Natural killer cell (primary cell): ENCODE measurements at regions not wholly inside any gene's neighbourhood (a gene's known extent, or its start where the extent isn't known, plus 50 kb on each side); places are given as distances from the start of the nearest gene placed in this dataset.

ENCODE experiments used
- ATAC-seq, 3 donors: fragments of 150-1000 bp in 2 of 3; fragments of 200-7000 bp in 1 of 3; cut with Tn5 transposase; 1 replicate in 1 of 3; 2 replicates in 2 of 3; pipeline ENCODE4 v1.10.0; 2021; ENCODE audit warnings: mild to moderate bottlenecking in 2 of 3, moderate library complexity in 2 of 3
- DNase-seq, 2 donors: peaks; one replicate each; pipeline versions ENCODE4 v3.0.0 to v3.0.0-alpha.2; 2013 to 2021; ENCODE audit warnings: mixed read lengths in 1 of 2
- H3K27ac ChIP-seq: one replicate; pipeline ENCODE4 v1.5.1; 2013; ENCODE audit warnings: mild to moderate bottlenecking, low read length
- H3K27me3 ChIP-seq: one replicate; pipeline ENCODE4 v1.6.1; 2013; ENCODE audit warnings: low read length; ENCODE audit not compliant: control insufficient read depth, insufficient read depth
- H3K36me3 ChIP-seq: one replicate; pipeline ENCODE4 v1.6.1; 2013; ENCODE audit warnings: low read length; ENCODE audit not compliant: control insufficient read depth, insufficient read depth
- H3K4me1 ChIP-seq: one replicate; pipeline ENCODE4 v1.6.1; 2013; ENCODE audit warnings: low read length; ENCODE audit not compliant: control insufficient read depth, insufficient read depth
- H3K4me3 ChIP-seq: one replicate; pipeline ENCODE4 v1.5.1; 2013; ENCODE audit warnings: low read length
- H3K9me3 ChIP-seq: one replicate; pipeline ENCODE4 v1.6.1; 2013; ENCODE audit warnings: low read length; ENCODE audit not compliant: control insufficient read depth, insufficient read depth
- H3K27ac Mint-ChIP-seq, 2 donors: one replicate each; pipeline ENCODE4 v1.8.0; 2022; ENCODE audit warnings: mild to moderate bottlenecking in 2 of 2, mixed read lengths in 2 of 2, moderate library complexity in 1 of 2
- H3K27me3 Mint-ChIP-seq, 2 donors: one replicate each; pipeline ENCODE4 v1.8.0; 2022; ENCODE audit warnings: low read depth in 2 of 2, mixed read lengths in 2 of 2
- H3K36me3 Mint-ChIP-seq: one replicate; pipeline ENCODE4 v1.8.0; 2022; ENCODE audit warnings: mixed read lengths
- H3K4me1 Mint-ChIP-seq, 2 donors: one replicate each; pipeline ENCODE4 v1.8.0; 2022; ENCODE audit warnings: mixed read lengths in 2 of 2
- H3K4me3 Mint-ChIP-seq: one replicate; pipeline ENCODE4 v1.8.0; 2022; ENCODE audit warnings: mild to moderate bottlenecking, moderate library complexity, mixed read lengths
- H3K9me3 Mint-ChIP-seq, 2 donors: one replicate each; pipeline ENCODE4 v1.8.0; 2022; ENCODE audit warnings: mixed read lengths in 2 of 2
- CTCF ChIP-seq: fragments of 200-600 bp; IDR thresholded peaks from one replicate; pipeline ENCODE4 v1.8.0; 2022; ENCODE audit warnings: antibody characterized with exemption
- WGBS: methylation state at CpG from one replicate; pipeline ENCODE4 v1.1.7; 2013; ENCODE audit warnings: missing lambda C conversion rate; ENCODE audit not compliant: insufficient coverage; 5-methylcytosine and 5-hydroxymethylcytosine counted together
- intact Hi-C: fragments of 100-400 bp; cut with micrococcal nuclease; formaldehyde crosslinking; loops from one replicate; pipeline ENCODE4 v1.14.2; 2022

DNA sequence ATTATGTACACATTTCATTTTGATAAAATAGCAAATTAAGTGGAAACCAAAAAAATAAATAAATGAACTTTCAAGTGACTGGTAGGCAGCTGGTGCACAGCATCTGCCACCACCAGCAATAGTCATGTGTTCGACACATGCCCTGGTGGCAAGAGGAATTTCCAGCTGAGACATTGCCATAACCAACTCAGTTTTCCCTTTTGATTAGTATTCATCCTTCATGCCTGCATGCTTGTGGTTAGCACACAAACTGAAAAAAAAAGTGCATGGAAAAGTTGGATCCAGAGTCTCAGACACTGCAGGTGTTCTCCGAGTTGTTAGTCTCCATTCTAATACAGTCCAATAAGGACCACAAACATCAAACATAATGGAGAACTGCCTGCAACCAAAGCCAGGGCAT lies 156.0 kb upstream of the SOX4 start:
- WGBS: 91% methylated on average over 2 of the region's 2 CpGs
- no peak overlapping the region for H3K27ac ChIP-seq
- H3K9me3 Mint-ChIP-seq: peaks cover 0 to 2% of the 10 kb centered on the region in 2 donors
- TF ChIP-seq CTCF: no peak
- no peak for ATAC-seq
- no peaks in the 10 kb centered on the region for H3K36me3 ChIP-seq
- intact Hi-C loops: no loop called here
- DNase-seq: no peak
- H3K4me3 Mint-ChIP-seq: peak overlapping the region; percentile 64
- no peaks in the 10 kb centered on the region for H3K27me3 Mint-ChIP-seq
- peaks cover 23 to 26% of the 10 kb centered on the region in 2 donors for H3K4me1 Mint-ChIP-seq
- no peaks in the 10 kb centered on the region for H3K9me3 ChIP-seq
- H3K36me3 Mint-ChIP-seq: no peaks in the 10 kb centered on the region
- no peak overlapping the region for H3K4me3 ChIP-seq
- no peaks in the 10 kb centered on the region for H3K27me3 ChIP-seq
- H3K4me1 ChIP-seq: peaks cover 9% of the 10 kb centered on the region
- peak overlapping the region; percentile 78 to 87 for H3K27ac Mint-ChIP-seq

GRCh38 chr6:21438237-21438985 lies 155.1 kb upstream of the SOX4 start:
- no peak for TF ChIP-seq CTCF
- no peaks in the 10 kb centered on the region for H3K27me3 ChIP-seq
- Mint-ChIP-seq H3K27me3 (no peaks in the 10 kb centered on the region), H3K4me3 (peak overlapping the region; percentile 64), H3K9me3 (peaks cover 0 to 2% of the 10 kb centered on the region in 2 donors), H3K4me1 (peaks cover 23 to 26% of the 10 kb centered on the region in 2 donors), H3K36me3 (no peaks in the 10 kb centered on the region), H3K27ac (peak overlapping the region; percentile 78 to 87)
- H3K4me1 ChIP-seq: peaks cover 9% of the 10 kb centered on the region
- no peak overlapping the region for H3K4me3 ChIP-seq
- DNase-seq (peak in 1 of 2 donors; percentile 32), ATAC-seq (peak; percentile 72 to 77 (median 75))
- H3K36me3 ChIP-seq: no peaks in the 10 kb centered on the region
- 28% methylated on average over 10 of the region's 10 CpGs for WGBS
- H3K9me3 ChIP-seq: no peaks in the 10 kb centered on the region
- intact Hi-C loops: no loop called here
- peak overlapping the region; percentile 55 for H3K27ac ChIP-seq

DNA sequence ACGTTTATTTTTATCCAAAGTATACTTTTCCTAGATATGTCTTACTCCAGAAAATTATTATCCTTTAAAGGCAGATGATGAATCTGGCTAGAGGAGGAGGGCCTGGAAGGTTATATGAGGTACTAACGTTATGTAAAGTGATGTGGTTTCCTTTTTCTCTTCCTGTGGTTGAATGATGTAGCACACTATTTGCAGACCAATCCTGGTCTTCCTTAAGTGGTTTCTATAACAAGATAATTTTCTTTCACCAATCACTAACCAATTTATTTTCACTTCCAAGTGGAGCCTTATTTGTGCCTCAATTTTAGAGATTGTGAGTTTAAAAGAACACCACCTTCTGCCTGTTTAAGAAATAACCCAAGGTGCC lies 154.6 kb upstream of the SOX4 start:
- H3K9me3 ChIP-seq: no peaks in the 10 kb centered on the region
- H3K27me3 Mint-ChIP-seq: no peaks in the 10 kb centered on the region
- TF ChIP-seq CTCF: no peak
- WGBS: no CpG with 5 or more reads among the region's 2 CpGs
- intact Hi-C loops: no loop called here
- H3K9me3 Mint-ChIP-seq: peaks cover 0 to 2% of the 10 kb centered on the region in 2 donors
- H3K27me3 ChIP-seq: no peaks in the 10 kb centered on the region
- ATAC-seq (peak; percentile 42 to 67 (median 62)), DNase-seq (peak in 1 of 2 donors; percentile 26)
- peaks cover 9% of the 10 kb centered on the region for H3K4me1 ChIP-seq
- H3K4me3 Mint-ChIP-seq: peak overlapping the region; percentile 64
- peak overlapping the region; percentile 78 to 87 for H3K27ac Mint-ChIP-seq
- peak overlapping the region; percentile 55 for H3K27ac ChIP-seq
- H3K36me3 Mint-ChIP-seq: no peaks in the 10 kb centered on the region
- H3K4me3 ChIP-seq: no peak overlapping the region
- peaks cover 23 to 26% of the 10 kb centered on the region in 2 donors for H3K4me1 Mint-ChIP-seq
- H3K36me3 ChIP-seq: no peaks in the 10 kb centered on the region

DNA sequence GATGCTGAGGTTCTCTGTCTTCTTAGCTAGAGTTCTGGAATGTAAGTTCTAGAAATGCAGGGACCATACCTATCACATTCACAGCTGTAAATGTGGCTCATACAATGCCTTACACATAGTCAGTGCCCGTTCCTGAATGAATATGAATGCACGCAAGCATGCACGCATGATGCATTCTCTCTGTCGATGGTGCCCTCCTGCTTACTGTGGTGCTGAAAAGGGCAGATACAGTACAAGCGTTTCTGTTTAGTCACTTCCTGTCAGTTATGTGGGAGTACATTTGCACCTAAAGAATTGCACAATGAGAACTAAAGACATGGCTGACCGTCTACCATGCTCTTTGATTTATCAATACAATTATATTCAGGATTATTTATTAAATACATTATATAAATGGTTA lies 152.2 kb upstream of the SOX4 start:
- peaks cover 23 to 26% of the 10 kb centered on the region in 2 donors for H3K4me1 Mint-ChIP-seq
- DNase-seq (no peak), ATAC-seq (peak; percentile 39 to 62 (median 57))
- no peaks in the 10 kb centered on the region for H3K36me3 ChIP-seq
- 53% methylated on average over 5 of the region's 6 CpGs for WGBS
- no peak overlapping the region for H3K4me3 Mint-ChIP-seq
- H3K4me1 ChIP-seq: peaks cover 9% of the 10 kb centered on the region
- H3K27me3 Mint-ChIP-seq: peaks cover 0 to 3% of the 10 kb centered on the region in 2 donors
- no peaks in the 10 kb centered on the region for H3K36me3 Mint-ChIP-seq
- peaks cover 0 to 2% of the 10 kb centered on the region in 2 donors for H3K9me3 Mint-ChIP-seq
- H3K9me3 ChIP-seq: no peaks in the 10 kb centered on the region
- H3K27ac Mint-ChIP-seq: no peak overlapping the region
- intact Hi-C loops: no loop called here
- H3K27ac ChIP-seq: no peak overlapping the region
- H3K4me3 ChIP-seq: no peak overlapping the region
- TF ChIP-seq CTCF: no peak
- H3K27me3 ChIP-seq: no peaks in the 10 kb centered on the region
